ENCODE measurements at regions not wholly inside any gene's neighbourhood (a gene's known extent, or its start where the extent isn't known, plus 50 kb on each side); places are given as distances from the start of the nearest gene placed in this dataset.

- H3K27me3 Mint-ChIP-seq = peaks cover 8% of the 10 kb centered on the region
- H3K4me1 Mint-ChIP-seq = no peaks in the 10 kb centered on the region
- H3K9me3 Mint-ChIP-seq = no peaks in the 10 kb centered on the region
- no peaks in the 10 kb centered on the region for H3K36me3 Mint-ChIP-seq
- no peak overlapping the region for H3K27ac Mint-ChIP-seq
- H3K4me3 Mint-ChIP-seq = no peak overlapping the region
Measured at GRCh38 chr10:29191674-29192073, 97.2 kb upstream of the LYZL1 start.

DNA sequence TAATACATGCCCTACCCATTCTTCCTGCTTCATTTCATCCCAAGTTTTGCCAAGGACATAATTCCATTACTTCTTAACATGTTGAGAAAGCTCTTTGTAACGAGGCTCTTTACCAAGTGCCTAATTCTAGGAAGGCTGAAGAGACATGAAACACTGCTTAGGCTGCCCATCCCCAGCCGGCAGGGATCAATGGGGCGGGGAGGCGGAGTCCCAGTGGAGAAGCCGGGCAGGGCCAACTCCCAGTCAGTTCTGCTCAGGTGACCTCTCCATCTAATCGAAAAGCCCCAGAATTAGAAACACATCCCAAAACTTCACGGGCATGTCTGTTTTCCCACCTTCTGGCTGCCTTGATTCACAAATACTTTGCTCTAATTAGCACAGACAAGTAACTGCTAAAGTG, 89.5 kb upstream of the LYZL1 start:
- Mint-ChIP-seq H3K27ac (no peak overlapping the region), H3K9me3 (no peaks in the 10 kb centered on the region), H3K4me3 (no peak overlapping the region), H3K4me1 (no peaks in the 10 kb centered on the region), H3K36me3 (no peaks in the 10 kb centered on the region), H3K27me3 (peaks cover 20% of the 10 kb centered on the region)

DNA sequence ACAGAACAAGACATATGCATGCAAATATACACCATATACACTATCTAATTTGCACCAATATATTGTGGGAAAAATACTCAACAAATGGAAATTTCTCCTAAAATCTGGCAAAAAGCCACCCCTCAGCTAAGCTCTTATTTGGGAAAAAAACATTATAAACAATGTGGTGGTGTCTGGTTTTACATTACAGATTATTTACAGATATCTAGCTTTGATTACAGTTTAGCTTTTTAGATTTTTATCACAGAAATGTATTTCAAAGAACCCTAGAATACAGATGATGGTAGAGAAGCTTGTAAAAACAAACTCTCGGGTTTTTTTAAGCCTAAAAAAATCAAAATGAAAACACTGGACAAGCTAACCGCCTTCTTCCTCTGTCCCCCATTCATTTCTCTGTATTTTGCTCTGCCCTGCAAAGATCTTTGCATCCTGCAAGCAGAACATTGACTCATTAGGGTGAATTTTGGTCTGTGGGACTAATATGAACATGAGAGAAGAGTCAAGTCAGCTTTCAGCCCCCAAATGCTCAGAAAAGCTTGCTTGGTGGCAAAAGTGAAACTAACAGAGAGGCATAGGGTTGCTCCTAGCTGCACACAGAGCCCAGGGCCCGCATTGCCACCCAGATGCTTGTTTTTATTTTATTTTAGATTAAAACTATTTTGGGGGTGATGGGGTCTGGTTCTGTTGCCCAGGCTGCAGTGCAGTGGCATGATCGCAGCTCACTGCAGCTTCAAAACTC, 88.8 kb upstream of the LYZL1 start:
- no peaks in the 10 kb centered on the region for H3K9me3 Mint-ChIP-seq
- H3K27me3 Mint-ChIP-seq = peaks cover 19% of the 10 kb centered on the region
- no peak overlapping the region for H3K4me3 Mint-ChIP-seq
- H3K27ac Mint-ChIP-seq = no peak overlapping the region
- H3K4me1 Mint-ChIP-seq = no peaks in the 10 kb centered on the region
- H3K36me3 Mint-ChIP-seq = no peaks in the 10 kb centered on the region

- no peaks in the 10 kb centered on the region for H3K36me3 Mint-ChIP-seq
- peaks cover 24% of the 10 kb centered on the region for H3K27me3 Mint-ChIP-seq
- no peaks in the 10 kb centered on the region for H3K9me3 Mint-ChIP-seq
- no peaks in the 10 kb centered on the region for H3K4me1 Mint-ChIP-seq
- H3K27ac Mint-ChIP-seq = no peak overlapping the region
- no peak overlapping the region for H3K4me3 Mint-ChIP-seq
Measured at GRCh38 chr10:29202386-29202940, 86.4 kb upstream of the LYZL1 start.

DNA sequence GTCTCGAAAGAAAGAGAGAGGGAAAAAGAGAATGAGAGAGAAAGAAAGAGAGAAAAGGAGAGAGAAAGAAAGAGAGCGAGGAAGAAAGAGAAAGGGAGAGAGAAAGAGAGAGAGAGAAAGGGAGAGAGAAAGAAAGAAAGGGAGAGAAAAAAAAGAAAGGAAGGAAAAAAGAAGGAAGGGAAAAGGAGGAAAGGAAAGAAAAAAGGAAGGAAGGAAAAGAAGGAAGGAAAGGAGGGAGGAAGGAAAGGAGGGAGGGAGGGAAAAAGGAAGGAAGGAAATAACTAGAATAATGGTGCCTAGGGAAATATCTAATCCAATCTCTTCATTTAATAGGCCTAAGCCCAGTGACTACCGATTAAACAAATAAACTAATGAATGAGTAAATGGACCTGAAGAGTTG, 85.4 kb upstream of the LYZL1 start:
- Mint-ChIP-seq H3K9me3 (no peaks in the 10 kb centered on the region), H3K4me1 (no peaks in the 10 kb centered on the region), H3K4me3 (no peak overlapping the region), H3K27me3 (peaks cover 21% of the 10 kb centered on the region), H3K36me3 (no peaks in the 10 kb centered on the region), H3K27ac (no peak overlapping the region)

GRCh38 chr10:29204070-29204800, 84.6 kb upstream of the LYZL1 start:
- Mint-ChIP-seq H3K27me3 (peaks cover 19% of the 10 kb centered on the region), H3K36me3 (no peaks in the 10 kb centered on the region)

DNA sequence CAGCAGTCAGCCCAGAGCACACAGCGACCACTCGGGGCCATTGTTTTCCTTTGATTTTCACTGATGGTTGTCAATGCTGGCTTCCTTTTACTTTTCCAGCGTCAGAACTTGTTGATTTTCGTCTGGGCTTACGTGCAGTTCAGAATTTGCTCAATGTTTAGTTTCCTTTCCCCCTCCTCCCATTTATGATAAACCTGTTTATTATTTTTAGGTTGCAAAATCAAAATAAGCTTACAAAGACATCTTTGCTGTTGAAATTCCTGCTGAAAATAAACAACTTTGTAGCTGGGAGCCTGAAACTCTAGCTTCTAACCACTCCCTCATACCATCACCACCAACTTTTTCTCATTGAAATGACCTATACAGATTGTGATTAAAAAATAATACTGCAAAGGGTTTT, 83.1 kb upstream of the LYZL1 start:
- H3K27ac Mint-ChIP-seq = no peak overlapping the region
- H3K36me3 Mint-ChIP-seq = no peaks in the 10 kb centered on the region
- no peaks in the 10 kb centered on the region for H3K9me3 Mint-ChIP-seq
- H3K4me1 Mint-ChIP-seq = no peaks in the 10 kb centered on the region
- peaks cover 19% of the 10 kb centered on the region for H3K27me3 Mint-ChIP-seq
- H3K4me3 Mint-ChIP-seq = no peak overlapping the region

More at GRCh38 chr10:29204070-29204800, 84.6 kb upstream of the LYZL1 start:
- no peaks in the 10 kb centered on the region for H3K4me1 Mint-ChIP-seq
- no peak overlapping the region for H3K27ac Mint-ChIP-seq
- no peaks in the 10 kb centered on the region for H3K9me3 Mint-ChIP-seq
- no peak overlapping the region for H3K4me3 Mint-ChIP-seq

- no peaks in the 10 kb centered on the region for H3K4me1 Mint-ChIP-seq
- H3K27me3 Mint-ChIP-seq = peaks cover 10% of the 10 kb centered on the region
- no peaks in the 10 kb centered on the region for H3K36me3 Mint-ChIP-seq
- no peaks in the 10 kb centered on the region for H3K9me3 Mint-ChIP-seq
- H3K27ac Mint-ChIP-seq = no peak overlapping the region
- H3K4me3 Mint-ChIP-seq = no peak overlapping the region
Measured at GRCh38 chr10:29208845-29209244, 80.0 kb upstream of the LYZL1 start.

DNA sequence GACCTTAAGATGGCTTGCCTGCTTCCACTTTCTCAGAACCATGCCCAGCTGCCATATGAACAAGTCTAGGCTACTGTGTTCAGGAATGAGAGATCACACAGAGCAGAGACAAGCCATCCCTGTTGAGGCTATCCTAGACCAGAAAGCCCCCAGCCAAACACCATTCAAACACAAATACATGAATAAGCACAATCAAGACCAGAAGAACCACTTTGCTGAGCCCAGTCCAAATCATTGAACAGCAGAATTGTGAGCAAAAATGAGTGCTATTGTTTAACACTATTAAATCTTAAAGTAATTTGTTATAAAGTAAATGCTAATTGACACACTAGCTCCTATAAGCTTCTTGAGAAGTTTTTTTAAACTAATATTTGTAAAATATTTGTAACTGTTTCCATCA, 79.0 kb upstream of the LYZL1 start:
- no peaks in the 10 kb centered on the region for H3K36me3 Mint-ChIP-seq
- no peaks in the 10 kb centered on the region for H3K4me1 Mint-ChIP-seq
- H3K27ac Mint-ChIP-seq = no peak overlapping the region
- no peak overlapping the region for H3K4me3 Mint-ChIP-seq
- peaks cover 6% of the 10 kb centered on the region for H3K27me3 Mint-ChIP-seq
- H3K9me3 Mint-ChIP-seq = no peaks in the 10 kb centered on the region

GRCh38 chr10:29210266-29210868, 78.5 kb upstream of the LYZL1 start:
- no peaks in the 10 kb centered on the region for H3K4me1 Mint-ChIP-seq

DNA sequence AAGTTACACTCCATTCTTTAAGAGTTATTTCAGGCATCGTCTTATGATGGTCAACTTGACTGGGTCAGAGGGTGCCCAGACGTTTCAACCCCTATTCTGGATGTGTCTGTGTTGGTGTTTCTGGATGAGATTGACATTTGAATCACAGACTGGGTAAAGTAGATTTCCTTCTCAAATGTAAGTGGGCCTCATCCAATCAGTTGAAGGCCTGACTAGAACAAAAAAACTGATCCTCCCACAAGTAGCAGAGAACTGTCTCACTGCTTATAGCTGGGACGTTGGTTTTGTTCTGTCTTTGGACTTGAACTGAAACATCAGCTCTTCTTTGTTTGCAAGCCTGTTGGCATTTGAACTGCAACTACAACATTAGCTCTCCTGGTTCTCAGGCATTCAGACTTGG, 76.3 kb upstream of the LYZL1 start:
- Mint-ChIP-seq H3K27ac (no peak overlapping the region), H3K4me3 (no peak overlapping the region), H3K36me3 (no peaks in the 10 kb centered on the region), H3K4me1 (no peaks in the 10 kb centered on the region), H3K9me3 (no peaks in the 10 kb centered on the region), H3K27me3 (no peaks in the 10 kb centered on the region)

More at GRCh38 chr10:29210266-29210868, 78.5 kb upstream of the LYZL1 start:
- H3K27ac Mint-ChIP-seq = no peak overlapping the region
- H3K9me3 Mint-ChIP-seq = no peaks in the 10 kb centered on the region
- H3K4me3 Mint-ChIP-seq = no peak overlapping the region
- H3K36me3 Mint-ChIP-seq = no peaks in the 10 kb centered on the region
- H3K27me3 Mint-ChIP-seq = peaks cover 6% of the 10 kb centered on the region

GRCh38 chr10:29214551-29214950, 74.3 kb upstream of the LYZL1 start:
- no peak overlapping the region for H3K4me3 Mint-ChIP-seq
- no peaks in the 10 kb centered on the region for H3K36me3 Mint-ChIP-seq
- H3K9me3 Mint-ChIP-seq = no peaks in the 10 kb centered on the region

DNA sequence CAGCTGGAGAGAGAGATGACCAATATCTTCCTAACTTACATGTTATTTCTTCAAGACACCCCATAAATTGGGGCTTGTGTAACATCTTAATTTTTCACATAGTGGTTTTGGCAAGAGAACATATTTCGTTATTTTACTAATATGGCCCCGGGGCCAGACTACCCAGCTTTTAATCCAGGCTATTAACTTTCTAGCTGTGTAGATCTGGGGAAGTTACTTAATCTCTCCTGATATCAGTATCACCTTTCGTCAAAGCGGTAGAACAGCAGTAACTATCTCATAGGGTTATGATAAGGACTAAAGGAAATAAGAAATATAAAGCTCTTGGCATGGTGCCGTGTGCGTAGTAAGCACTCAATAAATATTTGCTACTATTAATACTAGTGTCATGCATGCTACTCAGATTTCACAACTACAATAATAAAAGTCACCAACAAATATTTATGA, 71.6 kb upstream of the LYZL1 start:
- Mint-ChIP-seq H3K4me3 (no peak overlapping the region), H3K36me3 (no peaks in the 10 kb centered on the region), H3K4me1 (no peaks in the 10 kb centered on the region), H3K27ac (no peak overlapping the region), H3K9me3 (no peaks in the 10 kb centered on the region), H3K27me3 (peaks cover 2% of the 10 kb centered on the region)

More at GRCh38 chr10:29214551-29214950, 74.3 kb upstream of the LYZL1 start:
- H3K4me1 Mint-ChIP-seq = no peaks in the 10 kb centered on the region
- H3K27ac Mint-ChIP-seq = no peak overlapping the region
- H3K27me3 Mint-ChIP-seq = peaks cover 2% of the 10 kb centered on the region

DNA sequence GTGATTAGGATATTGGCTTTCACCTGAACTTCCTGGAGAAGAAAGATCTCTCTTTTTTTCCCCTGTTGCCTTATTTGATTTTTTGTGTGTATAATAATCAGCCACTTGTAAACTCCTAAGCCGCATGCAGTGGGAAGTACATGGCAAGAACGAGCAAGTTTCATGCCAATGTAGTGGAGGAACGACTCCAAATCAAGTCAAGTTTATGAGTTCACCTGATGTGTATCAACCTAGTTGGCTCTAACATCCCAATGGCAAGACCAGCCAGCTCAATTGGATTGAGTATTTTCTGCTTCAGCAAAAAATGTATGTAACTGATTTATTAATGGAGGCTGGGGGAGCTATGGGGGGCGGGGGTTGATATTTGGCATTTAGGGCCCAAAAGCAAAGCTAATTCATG, 65.5 kb upstream of the LYZL1 start:
- Mint-ChIP-seq H3K36me3 (no peaks in the 10 kb centered on the region), H3K4me1 (no peaks in the 10 kb centered on the region), H3K9me3 (no peaks in the 10 kb centered on the region), H3K27ac (no peak overlapping the region), H3K4me3 (no peak overlapping the region), H3K27me3 (peaks cover 8% of the 10 kb centered on the region)

DNA sequence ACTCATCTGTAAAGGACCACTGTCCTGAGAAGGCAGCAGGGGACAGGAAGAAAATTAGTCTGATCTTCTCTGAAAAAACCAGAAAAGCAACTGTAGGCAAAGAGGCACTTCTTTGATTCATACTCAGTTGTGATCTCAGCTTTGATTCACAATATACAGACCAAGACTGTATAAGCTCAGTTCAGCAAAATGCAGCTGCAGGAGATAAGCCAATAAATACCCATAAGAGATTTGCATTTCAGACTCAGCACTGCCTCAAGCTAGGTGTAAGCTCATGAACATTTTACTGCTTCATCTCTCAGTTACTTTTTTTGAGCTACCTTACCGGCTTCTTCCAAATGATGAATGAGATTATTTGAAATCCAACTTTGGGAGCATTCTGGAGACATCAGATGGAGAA, 64.2 kb upstream of the LYZL1 start:
- no peaks in the 10 kb centered on the region for H3K4me1 Mint-ChIP-seq
- H3K27me3 Mint-ChIP-seq = peaks cover 6% of the 10 kb centered on the region
- H3K36me3 Mint-ChIP-seq = no peaks in the 10 kb centered on the region
- H3K4me3 Mint-ChIP-seq = no peak overlapping the region
- H3K27ac Mint-ChIP-seq = no peak overlapping the region
- H3K9me3 Mint-ChIP-seq = no peaks in the 10 kb centered on the region

- H3K27ac Mint-ChIP-seq = no peak overlapping the region
Measured at GRCh38 chr10:29227201-29227600, 61.7 kb upstream of the LYZL1 start.

More at GRCh38 chr10:29227201-29227600, 61.7 kb upstream of the LYZL1 start:
- Mint-ChIP-seq H3K4me3 (no peak overlapping the region), H3K9me3 (no peaks in the 10 kb centered on the region), H3K4me1 (no peaks in the 10 kb centered on the region), H3K27me3 (peaks cover 11% of the 10 kb centered on the region), H3K36me3 (no peaks in the 10 kb centered on the region)
